ENCODE measurements at regions not wholly inside any gene's neighbourhood (a gene's known extent, or its start where the extent isn't known, plus 50 kb on each side); places are given as distances from the start of the nearest gene placed in this dataset.

DNA sequence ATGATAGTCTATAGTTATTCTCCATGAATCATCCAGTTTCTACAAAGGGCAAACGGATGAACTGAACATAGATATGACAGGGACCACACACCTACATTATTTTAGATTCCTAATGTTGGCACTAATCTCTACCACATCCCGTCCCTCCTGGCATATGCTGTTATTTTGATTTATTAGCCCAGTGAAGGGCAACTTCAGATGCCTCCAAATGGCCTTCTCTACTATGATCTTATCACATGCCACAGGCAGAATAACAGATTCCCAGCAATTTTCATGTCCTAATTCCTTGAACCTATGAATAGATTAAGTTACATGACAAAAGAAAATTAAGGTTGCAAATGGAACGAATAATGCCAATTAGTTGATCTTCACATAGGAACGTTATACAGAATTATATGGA is 474.7 kb downstream of the ANKRD7 start:
- TF ChIP-seq, protein P1, sequence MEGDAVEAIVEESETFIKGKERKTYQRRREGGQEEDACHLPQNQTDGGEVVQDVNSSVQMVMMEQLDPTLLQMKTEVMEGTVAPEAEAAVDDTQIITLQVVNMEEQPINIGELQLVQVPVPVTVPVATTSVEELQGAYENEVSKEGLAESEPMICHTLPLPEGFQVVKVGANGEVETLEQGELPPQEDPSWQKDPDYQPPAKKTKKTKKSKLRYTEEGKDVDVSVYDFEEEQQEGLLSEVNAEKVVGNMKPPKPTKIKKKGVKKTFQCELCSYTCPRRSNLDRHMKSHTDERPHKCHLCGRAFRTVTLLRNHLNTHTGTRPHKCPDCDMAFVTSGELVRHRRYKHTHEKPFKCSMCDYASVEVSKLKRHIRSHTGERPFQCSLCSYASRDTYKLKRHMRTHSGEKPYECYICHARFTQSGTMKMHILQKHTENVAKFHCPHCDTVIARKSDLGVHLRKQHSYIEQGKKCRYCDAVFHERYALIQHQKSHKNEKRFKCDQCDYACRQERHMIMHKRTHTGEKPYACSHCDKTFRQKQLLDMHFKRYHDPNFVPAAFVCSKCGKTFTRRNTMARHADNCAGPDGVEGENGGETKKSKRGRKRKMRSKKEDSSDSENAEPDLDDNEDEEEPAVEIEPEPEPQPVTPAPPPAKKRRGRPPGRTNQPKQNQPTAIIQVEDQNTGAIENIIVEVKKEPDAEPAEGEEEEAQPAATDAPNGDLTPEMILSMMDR (IDR thresholded peaks at IDR 0.05; ENCODE audit: low read depth, low read length), result no peak
- no peak overlapping the region for H3K4me3 ChIP-seq (ENCODE audit: low read depth, low read length)

DNA sequence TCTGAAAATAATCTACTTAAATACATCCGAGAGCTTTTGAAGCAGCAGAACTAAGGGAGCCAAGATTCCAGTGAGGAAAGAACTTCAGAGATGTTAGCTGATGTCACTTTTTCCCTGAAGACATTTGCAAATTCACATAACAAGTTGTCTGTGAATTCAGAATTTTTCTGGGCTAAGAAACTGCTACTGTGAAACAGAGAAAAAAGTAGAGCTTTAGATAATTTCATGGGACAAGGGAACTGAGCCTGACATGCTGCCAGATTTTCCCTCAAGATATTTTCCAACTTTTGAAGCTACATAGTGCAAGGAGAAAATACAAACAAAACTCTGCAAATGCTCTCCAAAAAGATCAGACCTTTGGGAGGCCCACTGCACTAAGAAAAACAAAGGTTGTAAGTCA is 484.2 kb downstream of the ANKRD7 start:
- no peak overlapping the region for H3K4me3 ChIP-seq (ENCODE audit: low read depth, low read length)
- TF ChIP-seq, protein P1 (IDR thresholded peaks at IDR 0.05; ENCODE audit: low read depth, low read length), result no peak

DNA sequence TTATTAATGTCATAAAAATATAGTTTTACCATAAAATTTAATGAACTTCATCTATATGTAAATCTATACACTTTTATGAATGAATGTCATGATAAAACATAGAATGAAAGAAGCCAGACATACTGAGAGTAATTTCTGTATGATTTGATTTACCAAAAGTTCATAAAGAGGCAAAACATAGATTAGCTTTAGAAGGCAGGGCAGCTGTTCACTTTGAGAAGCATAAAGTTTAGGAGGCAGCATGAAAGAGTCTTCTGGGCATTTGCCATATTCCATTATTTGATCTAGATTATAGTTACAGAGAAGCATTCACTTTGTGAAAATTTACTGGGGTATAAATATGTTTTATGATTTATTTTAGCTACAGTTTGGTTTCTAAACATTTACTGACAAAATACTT is 487.2 kb downstream of the ANKRD7 start:
- TF ChIP-seq, protein P1 (IDR thresholded peaks at IDR 0.05; ENCODE audit: low read depth, low read length), result no peak
- H3K4me3 ChIP-seq (ENCODE audit: low read depth, low read length), result no peak overlapping the region

DNA sequence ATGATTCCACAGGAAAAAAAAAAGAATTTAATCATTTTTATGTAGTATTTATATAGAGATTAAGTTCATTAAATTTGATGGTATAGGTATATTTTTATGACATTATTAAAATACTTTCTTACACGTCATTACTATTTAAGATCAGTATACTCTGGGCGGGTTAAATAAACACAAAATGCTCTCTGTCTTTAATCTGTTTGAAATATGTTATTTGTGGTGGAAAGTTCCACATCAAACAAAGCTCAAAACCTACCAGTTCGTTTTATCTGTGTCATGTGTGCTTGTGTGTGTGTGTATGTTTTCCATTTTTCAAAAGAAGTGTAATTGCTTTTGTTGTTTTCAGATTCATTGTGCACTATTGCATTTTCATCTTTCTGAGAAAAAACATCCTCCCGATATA is 488.5 kb downstream of the ANKRD7 start:
- TF ChIP-seq, protein P1 (IDR thresholded peaks at IDR 0.05; ENCODE audit: low read depth, low read length), result no peak

DNA sequence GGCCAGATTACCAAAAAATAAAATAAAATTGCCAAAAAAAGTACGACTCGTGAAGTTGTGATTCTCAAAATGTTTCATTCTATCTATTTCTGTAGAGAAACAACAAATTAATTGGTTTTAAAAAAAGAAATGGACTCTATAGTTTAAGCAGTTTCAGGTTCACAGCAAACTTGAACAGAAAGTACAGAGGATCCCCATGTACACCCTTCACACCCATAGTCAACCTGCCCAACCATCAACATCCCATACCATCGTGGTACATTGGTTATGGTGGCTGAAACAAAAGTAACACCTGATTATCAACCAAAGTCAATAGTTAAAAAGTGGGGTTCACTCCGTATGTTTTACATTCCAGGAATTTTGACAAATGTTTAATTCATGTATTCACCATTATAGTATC is 496.1 kb downstream of the ANKRD7 start:
- no peak overlapping the region for H3K4me3 ChIP-seq (ENCODE audit: low read depth, low read length)
- TF ChIP-seq, protein P1 (IDR thresholded peaks at IDR 0.05; ENCODE audit: low read depth, low read length), result no peak

More for the DNA sequence above, 488.5 kb downstream of the ANKRD7 start:
- no peak overlapping the region for H3K4me3 ChIP-seq (ENCODE audit: low read depth, low read length)

DNA sequence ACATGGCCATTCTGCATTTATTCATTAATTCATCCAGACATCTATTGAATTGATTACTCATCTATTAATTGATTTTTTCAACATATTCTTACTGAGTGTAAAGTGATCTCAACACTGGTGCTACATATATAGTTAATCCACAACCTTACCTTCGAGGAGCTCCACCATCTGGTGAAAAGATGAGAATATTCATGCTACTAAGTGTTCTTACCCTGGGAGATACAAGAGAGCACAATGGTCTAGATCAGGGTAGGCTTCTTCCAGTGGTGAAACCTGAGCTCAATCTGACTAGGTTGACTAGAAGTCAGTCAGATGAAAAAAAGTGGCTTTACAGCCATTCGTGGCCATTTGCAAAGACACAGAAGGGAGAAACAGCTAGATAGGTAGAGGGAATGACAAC is 507.4 kb downstream of the ANKRD7 start:
- TF ChIP-seq, protein P1 (IDR thresholded peaks at IDR 0.05; ENCODE audit: low read depth, low read length), result no peak
- H3K4me3 ChIP-seq (ENCODE audit: low read depth, low read length), result no peak overlapping the region

DNA sequence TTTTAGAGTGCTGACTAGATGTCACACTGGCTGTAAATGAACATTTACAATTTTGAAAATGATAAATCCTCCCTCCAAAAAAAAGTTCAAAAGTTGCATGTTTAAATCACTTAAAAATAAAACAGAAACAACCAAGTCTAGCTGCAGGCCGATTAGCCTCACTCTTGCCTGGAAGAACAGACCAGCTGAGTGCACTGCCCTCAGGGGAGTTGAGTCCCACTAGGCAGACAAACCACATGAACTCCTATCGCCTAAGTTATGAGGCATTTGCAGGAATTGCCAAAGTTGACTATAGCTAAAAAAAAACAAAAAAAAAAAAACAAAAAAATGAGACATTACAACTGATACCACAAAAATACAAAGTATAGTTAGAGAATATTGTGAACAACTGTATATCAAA is 510.0 kb downstream of the ANKRD7 start:
- TF ChIP-seq, protein P1 (IDR thresholded peaks at IDR 0.05; ENCODE audit: low read depth, low read length), result no peak
- no peak overlapping the region for H3K4me3 ChIP-seq (ENCODE audit: low read depth, low read length)
